SK-N-SH (cell line): ENCODE measurements at regions not wholly inside any gene's neighbourhood (a gene's known extent, or its start where the extent isn't known, plus 50 kb on each side); places are given as distances from the start of the nearest gene placed in this dataset.

ENCODE experiments used
- CTCF ChIA-PET: fragments of 300-600, 350-600 bp; formaldehyde crosslinking; extraction: SDS; loops from one replicate; lab custom pipeline; 2021; lab: Yijun Ruan, JAX
- POLR2A ChIA-PET: fragments of 350-600 bp; sonication (Branson Sonifier 250); formaldehyde crosslinking; extraction: SDS; loops from one replicate; lab custom pipeline; 2020; ENCODE audit warnings: antibody characterized with exemption, inconsistent platforms; lab: Yijun Ruan, JAX
- DNase-seq: peaks from one replicate; pipeline ENCODE4 v3.0.0; 2012
- H2AFZ ChIP-seq: fragments of 200-600 bp; sonication (generic); 2 replicates; pipeline ENCODE4 v1.8.1; 2016; ENCODE audit warnings: antibody characterized with exemption, mild to moderate bottlenecking, low read depth
- H3F3A ChIP-seq: fragments of 200-600 bp; sonication (generic); replicated peaks from 2 replicates; pipeline ENCODE3; 2016; ENCODE audit warnings: antibody characterized with exemption, mild to moderate bottlenecking; ENCODE audit not compliant: insufficient read depth
- H3K27ac ChIP-seq, 2 experiments: fragments of 200-500 bp in 1 of 2; fragments of 200-600 bp in 1 of 2; sonication (Bioruptor generic) in 1 of 2; sonication (generic), shearing (Covaris generic) in 1 of 2; 2 replicates each; pipeline versions ENCODE4 v1.5.1 to v1.6.1; 2014 to 2016; ENCODE audit warnings: low read depth in 2 of 2, inconsistent platforms in 1 of 2, low read length in 1 of 2, mild to moderate bottlenecking in 1 of 2, mixed read lengths in 1 of 2
- H3K27me3 ChIP-seq: fragments of 200-600 bp; sonication (generic), shearing (Covaris generic); 2 replicates; pipeline ENCODE4 v1.6.1; 2016; ENCODE audit warnings: mixed run types; ENCODE audit not compliant: insufficient read depth
- H3K36me3 ChIP-seq, 2 experiments: fragments of 200-500 bp in 1 of 2; fragments of 200-600 bp in 1 of 2; sonication (Bioruptor generic) in 1 of 2; sonication (generic) in 1 of 2; replicated peaks in 1 of 2; 2 replicates each; pipeline versions ENCODE3 to v1.5.1; 2014 to 2016; ENCODE audit warnings: low read length in 1 of 2, mild to moderate bottlenecking in 1 of 2; ENCODE audit not compliant: insufficient read depth in 2 of 2, control insufficient read depth in 1 of 2
- H3K4me1 ChIP-seq, 2 experiments: fragments of 200-500 bp in 1 of 2; fragments of 200-600 bp in 1 of 2; sonication (Bioruptor generic) in 1 of 2; sonication (generic), shearing (Covaris generic) in 1 of 2; 2 replicates each; pipeline versions ENCODE4 v1.5.1 to v1.6.1; 2014 to 2016; ENCODE audit warnings: low read depth in 1 of 2, low read length in 1 of 2, mixed run types in 1 of 2; ENCODE audit not compliant: insufficient read depth in 2 of 2, control insufficient read depth in 1 of 2
- H3K4me2 ChIP-seq: fragments of 200-600 bp; sonication (generic), shearing (Covaris generic); 2 replicates; pipeline ENCODE4 v1.6.1; 2017; ENCODE audit warnings: mixed run types
- H3K4me3 ChIP-seq, 2 experiments: fragments of 200-500 bp in 1 of 2; fragments of 200-600 bp in 1 of 2; sonication (Bioruptor generic) in 1 of 2; sonication (generic), shearing (Covaris generic) in 1 of 2; 2 replicates each; pipeline versions ENCODE4 v1.5.1 to v1.8.1; 2014 to 2016; ENCODE audit warnings: low read depth in 2 of 2, inconsistent platforms in 1 of 2, low read length in 1 of 2, mild to moderate bottlenecking in 1 of 2, mixed read lengths in 1 of 2, moderate library complexity in 1 of 2
- H3K79me2 ChIP-seq: fragments of 200-600 bp; sonication (generic); 2 replicates; pipeline ENCODE4 v1.8.1; 2017; ENCODE audit warnings: mild to moderate bottlenecking; ENCODE audit not compliant: insufficient read depth
- H3K9ac ChIP-seq: fragments of 200-600 bp; sonication (generic); 2 replicates; pipeline ENCODE4 v1.6.1; 2017; ENCODE audit warnings: mixed run types
- H3K9me2 ChIP-seq: fragments of 200-600 bp; sonication (generic); 2 replicates; pipeline ENCODE4 v1.6.1; 2017; ENCODE audit warnings: mixed run types
- H3K9me3 ChIP-seq: fragments of 200-600 bp; sonication (generic); 2 replicates; pipeline ENCODE4 v1.6.1; 2017; ENCODE audit warnings: mixed run types, mild to moderate bottlenecking, moderate library complexity
- H4K20me1 ChIP-seq: fragments of 200-600 bp; sonication (generic); 2 replicates; pipeline ENCODE4 v1.6.1; 2017; ENCODE audit warnings: mild to moderate bottlenecking, mixed run types; ENCODE audit not compliant: insufficient read depth
- CTCF ChIP-seq: fragments of 200-600 bp; sonication (generic); IDR thresholded peaks from 2 replicates; pipeline ENCODE4 v1.6.1; 2017; ENCODE audit warnings: antibody characterized with exemption, mild to moderate bottlenecking, moderate library complexity
- EP300 ChIP-seq, 2 experiments: IDR thresholded peaks; 2 replicates each; pipeline versions ENCODE4 v1.4.0 to v1.6.1; 2012; ENCODE audit warnings: borderline replicate concordance in 1 of 2, low read depth in 1 of 2, low read length in 1 of 2
- FOXJ3 ChIP-seq: sonication (generic); formaldehyde crosslinking; IDR thresholded peaks from 2 replicates; pipeline ENCODE4 v1.5.1; 2020; ENCODE audit warnings: mild to moderate bottlenecking, missing genetic modification reagents
- GABPA ChIP-seq: IDR thresholded peaks from 2 replicates; pipeline ENCODE4 v1.4.0; 2012; ENCODE audit warnings: low read depth, mild to moderate bottlenecking
- GATA2 ChIP-seq: sonication (generic); formaldehyde crosslinking; IDR thresholded peaks from 2 replicates; pipeline ENCODE4 v1.5.0; 2020; ENCODE audit warnings: mild to moderate bottlenecking, missing genetic modification reagents
- IRF3 ChIP-seq: fragments of 150-350 bp; IDR thresholded peaks from 2 replicates; pipeline ENCODE4 v1.6.1; 2016; ENCODE audit warnings: mild to moderate bottlenecking, low read depth, low read length
- JUND ChIP-seq: IDR thresholded peaks from 2 replicates; pipeline ENCODE4 v1.4.0; 2012
- MXI1 ChIP-seq: IDR thresholded peaks from 2 replicates; pipeline ENCODE4 v1.6.1; 2012; ENCODE audit warnings: mild to moderate bottlenecking, low read depth, low read length, improper control_type of control experiment
- POLR2AphosphoS5 ChIP-seq: IDR thresholded peaks from 2 replicates; pipeline ENCODE4 v1.6.1; 2012; ENCODE audit warnings: low read depth, low read length
- RAD21 ChIP-seq: IDR thresholded peaks from 2 replicates; pipeline ENCODE4 v1.6.1; 2012; ENCODE audit warnings: mild to moderate bottlenecking, low read length
- RCOR1 ChIP-seq: fragments of 150-350 bp; IDR thresholded peaks from 2 replicates; pipeline ENCODE4 v1.6.1; 2017; ENCODE audit warnings: antibody characterized with exemption, low read length
- REST ChIP-seq: IDR thresholded peaks from 2 replicates; pipeline ENCODE4 v1.6.1; 2012; ENCODE audit warnings: mild to moderate bottlenecking, low read depth, low read length, moderate library complexity
- RFX5 ChIP-seq: IDR thresholded peaks from 2 replicates; pipeline ENCODE4 v1.6.1; 2012; ENCODE audit warnings: mild to moderate bottlenecking, improper control_type of control experiment, low read length
- RXRA ChIP-seq: IDR thresholded peaks from 2 replicates; pipeline ENCODE4 v1.4.0; 2012; ENCODE audit warnings: low read depth, mild to moderate bottlenecking, borderline replicate concordance
- SIN3A ChIP-seq: IDR thresholded peaks from 2 replicates; pipeline ENCODE4 v1.6.1; 2012; ENCODE audit warnings: low read depth, mild to moderate bottlenecking, low read length, moderate library complexity, borderline replicate concordance
- TAF1 ChIP-seq: IDR thresholded peaks from 2 replicates; pipeline ENCODE4 v1.6.1; 2012; ENCODE audit warnings: low read depth, mild to moderate bottlenecking, low read length, moderate library complexity, borderline replicate concordance
- TCF12 ChIP-seq: IDR thresholded peaks from 2 replicates; pipeline ENCODE4 v1.4.0; 2012
- TEAD4 ChIP-seq: IDR thresholded peaks from 2 replicates; pipeline ENCODE4 v1.4.0; 2012; ENCODE audit warnings: mild to moderate bottlenecking, borderline replicate concordance; ENCODE audit not compliant: insufficient read depth
- USF1 ChIP-seq: IDR thresholded peaks from 2 replicates; pipeline ENCODE4 v1.4.0; 2012; ENCODE audit warnings: low read depth, borderline replicate concordance
- YY1 ChIP-seq: IDR thresholded peaks from 2 replicates; pipeline ENCODE4 v1.4.0; 2012; ENCODE audit warnings: low read depth, mild to moderate bottlenecking
- WGBS: methylation state at CpG from one replicate; pipeline ENCODE4 v1.1.6; 2017; ENCODE audit warnings: low lambda C conversion rate; 5-methylcytosine and 5-hydroxymethylcytosine counted together

GRCh38 chr18:40470723-40471122, 1484.3 kb upstream of the PIK3C3 start:
- no peak overlapping the region for H3K27ac ChIP-seq
- POLR2A ChIA-PET, result no interaction called here
- DNase-seq, result no peak
- H3K4me1 ChIP-seq, result no peaks in the 10 kb centered on the region; a peak in 1 of 4 replicates
- no peaks in the 10 kb centered on the region for H3K36me3 ChIP-seq
- no peak overlapping the region for H2AFZ ChIP-seq
- no peaks in the 10 kb centered on the region for H3K9me3 ChIP-seq
- no peak overlapping the region for H3K4me3 ChIP-seq
- TF ChIP-seq SIN3A (no peak), USF1 (no peak), TAF1 (no peak), GABPA (no peak), EP300 (IDR thresholded peaks at IDR 0.05; ENCODE audit: borderline replicate concordance in 1 of 2, low read depth in 1 of 2, low read length in 1 of 2) (no peak), CTCF (no peak), POLR2AphosphoS5 (no peak), FOXJ3 (CRISPR knock-in tag) (no peak), RAD21 (no peak), TCF12 (no peak), REST (no peak), TEAD4 (no peak), IRF3 (no peak), YY1 (no peak), RCOR1 (no peak), JUND (no peak), RFX5 (no peak), MXI1 (no peak), GATA2 (CRISPR knock-in tag) (no peak), RXRA (no peak)
- TF ChIP-seq, all 33 proteins: peak for 0
- Histone ChIP-seq H3K9me2 (no peaks in the 10 kb centered on the region), H3K27me3 (no peaks in the 10 kb centered on the region), H3K4me2 (no peak overlapping the region), H3K79me2 (no peaks in the 10 kb centered on the region), H4K20me1 (no peaks in the 10 kb centered on the region), H3K9ac (no peak overlapping the region), H3F3A (no peaks in the 10 kb centered on the region)
- WGBS, result 37% methylated on average over 3 of the region's 3 CpGs
- CTCF ChIA-PET, result no interaction called here
